Spinal cord (tissue), 9 donors: ENCODE measurements at regions not wholly inside any gene's neighbourhood (a gene's known extent, or its start where the extent isn't known, plus 50 kb on each side); places are given as distances from the start of the nearest gene placed in this dataset.
"Not testable (repeated sequence)": the region's sequence is repeated elsewhere in the genome, so short reads cannot be mapped to it uniquely, and the experiment has no call there.

ENCODE experiments used
- DNase-seq, 6 donors: peaks; one replicate each; pipeline versions ENCODE4 v3.0.0 to v3.0.0-alpha.2; 2013 to 2015; ENCODE audit warnings: low spot score in 6 of 6, low read depth in 4 of 6
- H3K27ac ChIP-seq: one replicate; pipeline ENCODE4 v1.5.1; 2013; ENCODE audit warnings: low read depth, low read length, control low read depth
- H3K27me3 ChIP-seq: one replicate; pipeline ENCODE4 v1.6.1; 2013; ENCODE audit warnings: low read length; ENCODE audit not compliant: control insufficient read depth, insufficient read depth
- H3K36me3 ChIP-seq: one replicate; pipeline ENCODE4 v1.6.1; 2013; ENCODE audit warnings: low read length; ENCODE audit not compliant: control insufficient read depth, insufficient read depth
- H3K4me1 ChIP-seq: one replicate; pipeline ENCODE4 v1.6.1; 2013; ENCODE audit warnings: low read length; ENCODE audit not compliant: control insufficient read depth, insufficient read depth
- H3K4me3 ChIP-seq: one replicate; pipeline ENCODE4 v1.5.1; 2013; ENCODE audit warnings: low read depth, low read length, control low read depth
- H3K9me3 ChIP-seq: one replicate; pipeline ENCODE4 v1.6.1; 2013; ENCODE audit warnings: low read length; ENCODE audit not compliant: control insufficient read depth, insufficient read depth
- WGBS: methylation state at CpG from one replicate; pipeline ENCODE4 v1.1.5; 2013; ENCODE audit warnings: missing lambda C conversion rate; ENCODE audit not compliant: insufficient coverage; 5-methylcytosine and 5-hydroxymethylcytosine counted together
- donor health status: healthy.

DNA sequence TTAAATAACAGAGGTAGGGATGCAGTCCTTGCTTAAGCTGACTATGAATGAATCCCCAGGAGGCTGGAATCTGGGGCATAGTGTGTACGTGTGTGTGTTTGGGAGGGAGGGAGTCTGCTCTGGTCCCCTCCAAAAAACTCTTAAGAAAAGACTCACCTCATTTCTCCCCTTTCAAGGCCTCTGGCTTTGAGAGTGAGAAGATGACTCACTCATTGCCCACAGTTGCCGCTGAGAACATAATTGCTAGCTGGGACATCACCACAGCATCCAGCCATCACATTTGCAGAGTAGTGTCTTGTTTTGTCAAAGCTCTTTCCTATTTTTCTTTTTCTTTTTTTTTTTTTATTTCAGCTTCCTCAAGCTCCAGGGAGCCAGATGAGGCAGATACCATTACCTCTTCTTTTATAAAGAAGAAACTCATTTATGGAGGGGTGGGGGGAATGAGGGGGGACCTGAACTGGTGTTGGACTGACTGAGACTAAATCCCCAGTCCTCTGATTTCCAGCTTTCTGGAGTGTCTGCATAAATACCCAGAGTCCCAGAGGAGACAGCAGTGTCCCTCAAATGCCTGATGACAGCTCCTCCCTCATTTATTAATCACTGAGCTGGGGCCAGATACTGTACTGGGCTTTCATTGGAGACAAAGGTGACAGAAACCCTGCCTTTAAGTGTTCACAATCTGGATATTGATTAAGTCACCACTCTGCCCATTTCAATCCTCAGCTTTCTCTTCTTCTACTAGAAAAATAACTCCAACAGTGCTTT lies 61.9 kb upstream of the LAS1L start:
- H3K36me3 ChIP-seq, result no peaks in the 10 kb centered on the region
- H3K4me3 ChIP-seq, result no peak overlapping the region
- no peaks in the 10 kb centered on the region for H3K27me3 ChIP-seq
- H3K27ac ChIP-seq, result no peak overlapping the region
- DNase-seq, result no peak
- WGBS, result 50% methylated on average over 1 of the region's 2 CpGs
- H3K4me1 ChIP-seq, result no peaks in the 10 kb centered on the region
- H3K9me3 ChIP-seq, result no peaks in the 10 kb centered on the region

- Histone ChIP-seq H3K27me3 (no peaks in the 10 kb centered on the region), H3K4me1 (no peaks in the 10 kb centered on the region), H3K27ac (no peak overlapping the region), H3K4me3 (no peak overlapping the region), H3K9me3 (no peaks in the 10 kb centered on the region), H3K36me3 (no peaks in the 10 kb centered on the region)
- DNase-seq, result peak in 5 of 6 donors; percentile 35 to 89 (median 48)
- 20% methylated on average over 3 of the region's 3 CpGs for WGBS
These were observed 60.9 kb upstream of the LAS1L start for GRCh38 chrX:65595460-65595876.

GRCh38 chrX:65591206-65591605 lies 56.6 kb upstream of the LAS1L start:
- Histone ChIP-seq H3K27ac (no peak overlapping the region), H3K27me3 (no peaks in the 10 kb centered on the region), H3K36me3 (no peaks in the 10 kb centered on the region), H3K4me1 (peaks cover 16% of the 10 kb centered on the region), H3K4me3 (no peak overlapping the region), H3K9me3 (no peaks in the 10 kb centered on the region)
- WGBS, result 69% methylated on average over 2 of the region's 2 CpGs
- no peak for DNase-seq

DNA sequence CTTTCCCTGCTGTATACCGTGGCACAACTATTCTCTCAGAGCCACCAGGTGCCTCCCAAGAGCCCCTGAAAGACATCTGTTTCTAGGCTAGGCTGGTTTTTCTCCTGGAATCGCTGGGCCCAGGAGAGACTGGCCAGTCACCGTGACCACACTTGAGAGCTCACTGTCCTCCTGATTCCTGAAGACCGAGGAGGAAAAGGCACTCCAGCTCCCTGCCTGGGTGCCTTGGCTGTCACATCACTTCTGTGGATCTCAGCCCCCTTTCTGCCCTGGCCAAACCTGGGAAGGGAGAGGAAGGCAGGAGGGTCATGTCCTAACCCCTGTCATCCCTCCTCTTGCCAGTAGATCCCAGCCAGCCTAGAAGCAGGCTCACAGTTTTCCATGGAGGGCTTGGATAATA lies 54.7 kb upstream of the LAS1L start:
- WGBS, result 65% methylated on average over 4 of the region's 4 CpGs
- Histone ChIP-seq H3K27me3 (no peaks in the 10 kb centered on the region), H3K4me3 (no peak overlapping the region)

DNA sequence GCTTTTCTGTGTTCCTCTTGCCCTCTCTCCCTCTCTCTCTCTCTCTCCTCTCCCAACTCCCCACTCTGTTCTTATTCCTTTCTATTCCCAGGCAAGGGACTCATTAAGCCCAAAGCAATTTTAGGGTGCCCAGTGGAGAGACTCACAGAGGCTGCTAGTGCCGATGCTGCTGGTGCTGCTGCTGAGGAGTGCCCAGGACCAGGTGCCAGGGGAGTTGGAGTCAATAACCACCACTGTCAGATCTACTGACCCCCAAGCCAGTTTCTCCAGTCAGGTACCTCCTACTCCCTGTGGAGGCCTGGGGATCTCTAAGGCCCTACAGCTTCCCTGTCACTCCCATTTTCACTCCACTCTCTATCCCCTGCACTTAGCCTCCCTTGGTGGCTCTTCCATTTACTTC lies 54.2 kb upstream of the LAS1L start:
- Histone ChIP-seq H3K36me3 (no peaks in the 10 kb centered on the region), H3K4me1 (peaks cover 16% of the 10 kb centered on the region), H3K27me3 (no peaks in the 10 kb centered on the region), H3K4me3 (no peak overlapping the region), H3K27ac (no peak overlapping the region), H3K9me3 (no peaks in the 10 kb centered on the region)
- DNase-seq, result no peak
- WGBS, result 100% methylated on average over 1 of the region's 1 CpG

More for the DNA sequence above, 54.7 kb upstream of the LAS1L start:
- Histone ChIP-seq H3K9me3 (no peaks in the 10 kb centered on the region), H3K27ac (no peak overlapping the region), H3K4me1 (peaks cover 16% of the 10 kb centered on the region), H3K36me3 (no peaks in the 10 kb centered on the region)
- no peak for DNase-seq

DNA sequence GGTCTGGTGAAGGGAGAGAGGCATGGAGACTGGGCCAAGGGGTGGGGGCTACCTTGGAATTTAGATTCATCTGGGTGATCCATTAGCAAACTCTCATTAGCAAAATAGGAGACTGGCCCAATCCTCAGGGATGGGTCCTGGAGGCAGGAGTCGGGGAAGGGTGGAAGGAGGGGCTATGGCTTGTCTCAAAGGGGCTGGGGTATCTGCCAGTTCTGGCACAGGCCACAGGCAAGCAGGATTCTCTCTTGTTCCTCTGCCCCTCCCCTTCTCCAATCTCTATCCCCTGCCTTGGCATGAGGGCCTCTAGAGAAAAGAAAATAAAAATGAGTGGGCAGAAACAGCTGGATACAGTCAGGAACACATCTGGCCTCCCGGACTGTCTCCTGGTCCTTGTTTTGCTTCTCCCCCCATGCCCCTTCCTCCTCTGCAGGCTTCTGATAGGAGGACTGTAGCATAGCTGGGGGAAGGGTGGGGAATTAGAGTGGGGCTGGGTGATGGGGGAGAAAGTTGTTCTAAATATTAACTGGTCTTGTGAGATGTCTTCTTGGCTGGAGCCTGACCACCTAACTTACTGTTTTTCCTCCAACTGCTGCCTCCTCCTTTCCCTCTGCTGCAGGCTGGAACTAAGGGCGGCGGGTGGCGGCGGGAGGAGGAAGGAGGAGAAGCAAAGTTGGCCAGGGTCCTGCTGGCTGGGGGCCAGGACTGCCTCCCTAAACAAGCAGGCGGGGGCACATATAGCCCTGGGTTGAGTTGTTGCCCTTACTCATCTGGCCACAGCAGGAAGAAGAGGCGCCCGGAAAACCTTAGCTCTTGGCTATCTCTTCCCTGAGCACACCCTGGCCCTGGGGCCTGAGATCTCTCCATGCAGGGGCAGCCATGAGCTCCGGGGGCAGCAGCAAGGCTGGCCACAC lies 53.3 kb upstream of the LAS1L start:
- Histone ChIP-seq H3K27ac (no peak overlapping the region), H3K27me3 (no peaks in the 10 kb centered on the region), H3K4me1 (peaks cover 16% of the 10 kb centered on the region), H3K4me3 (no peak overlapping the region), H3K9me3 (no peaks in the 10 kb centered on the region), H3K36me3 (no peaks in the 10 kb centered on the region)
- peak in 3 of 6 donors; percentile 8 to 67 (median 38) for DNase-seq
- WGBS, result 33% methylated on average over 8 of the region's 10 CpGs

- Histone ChIP-seq H3K4me3 (no peak overlapping the region), H3K9me3 (peaks cover 2% of the 10 kb centered on the region), H3K4me1 (peaks cover 16% of the 10 kb centered on the region), H3K36me3 (no peaks in the 10 kb centered on the region), H3K27me3 (no peaks in the 10 kb centered on the region), H3K27ac (no peak overlapping the region)
- WGBS, result 92% methylated on average over 1 of the region's 6 CpGs
- no peak for DNase-seq
These were observed 51.9 kb upstream of the LAS1L start for GRCh38 chrX:65586491-65586890.

DNA sequence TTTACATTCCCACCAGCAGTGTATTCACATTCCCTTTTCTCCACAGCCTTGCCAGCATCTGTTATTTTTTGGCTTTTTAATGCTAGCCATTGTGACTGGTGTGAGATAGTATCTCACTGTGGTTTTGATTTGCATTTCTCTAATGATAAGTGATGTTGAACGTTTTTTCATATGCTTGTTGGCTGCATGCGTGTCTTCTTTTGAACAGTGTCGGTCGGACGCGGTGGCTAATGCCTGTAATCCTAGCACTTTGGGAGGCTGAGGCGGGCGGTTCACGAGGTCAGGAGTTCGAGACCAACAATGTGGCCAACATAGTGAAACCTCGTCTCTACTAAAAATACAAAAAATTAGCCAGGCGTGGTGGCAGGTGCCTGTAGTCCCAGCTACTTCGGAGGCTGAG lies 50.6 kb upstream of the LAS1L start:
- WGBS, result 73% methylated on average over 13 of the region's 13 CpGs
- DNase-seq, H3K27me3 ChIP-seq, H3K36me3 ChIP-seq, H3K4me3 ChIP-seq, H3K27ac ChIP-seq, H3K9me3 ChIP-seq: not testable (repeated sequence)
- H3K4me1 ChIP-seq, result peaks cover 16% of the 10 kb centered on the region
